ENCODE measurements at regions not wholly inside any gene's neighbourhood (a gene's known extent, or its start where the extent isn't known, plus 50 kb on each side); places are given as distances from the start of the nearest gene placed in this dataset.

GRCh38 chr7:22932896-22933295 lies 81.0 kb downstream of the HYCC1 start:
- Mint-ChIP-seq H3K36me3 (peaks cover 7% of the 10 kb centered on the region), H3K27me3 (ENCODE audit: low read depth) (no peaks in the 10 kb centered on the region), H3K4me3 (no peak overlapping the region), H3K4me1 (peaks cover 18% of the 10 kb centered on the region), H3K9me3 (peaks cover 12% of the 10 kb centered on the region), H3K27ac (no peak overlapping the region)
- TF ChIP-seq ZSCAN18 (CRISPR knock-in tag; IDR thresholded peaks at IDR 0.05), result no peak
- TF ChIP-seq MYBL2 (CRISPR knock-in tag; IDR thresholded peaks at IDR 0.05), result no peak
- no peak for TF ChIP-seq SMAD3 (CRISPR knock-in tag; IDR thresholded peaks at IDR 0.05; ENCODE audit: borderline replicate concordance)
- no peak for TF ChIP-seq NR2C2 (CRISPR knock-in tag; IDR thresholded peaks at IDR 0.05)
- ChIA-PET CTCF (no interaction called here), POLR2A (no interaction called here)
- DNase-seq (ENCODE audit: low spot score) (no peak), ATAC-seq (no peak)

- Mint-ChIP-seq H3K4me3 (no peak overlapping the region), H3K36me3 (peaks cover 7% of the 10 kb centered on the region), H3K9me3 (peaks cover 20% of the 10 kb centered on the region), H3K27me3 (ENCODE audit: low read depth) (no peaks in the 10 kb centered on the region), H3K27ac (no peak overlapping the region), H3K4me1 (peaks cover 4% of the 10 kb centered on the region)
- ChIA-PET POLR2A (no interaction called here), CTCF (no interaction called here)
- ATAC-seq, result no peak
- DNase-seq (ENCODE audit: low spot score), result no peak
- no peak for TF ChIP-seq CTCF (IDR thresholded peaks at IDR 0.05)
- TF ChIP-seq HMGXB4 (CRISPR knock-in tag; IDR thresholded peaks at IDR 0.05), result no peak
- TF ChIP-seq ZNF416 (CRISPR knock-in tag; IDR thresholded peaks at IDR 0.05), result no peak
- TF ChIP-seq ZNF219 (CRISPR knock-in tag; IDR thresholded peaks at IDR 0.05; ENCODE audit: borderline replicate concordance), result no peak
- no peak for TF ChIP-seq CBFB (CRISPR knock-in tag; IDR thresholded peaks at IDR 0.05; ENCODE audit: low read depth)
- no peak for TF ChIP-seq ATF1 (CRISPR knock-in tag; IDR thresholded peaks at IDR 0.05)
- TF ChIP-seq FOXP4 (CRISPR knock-in tag; IDR thresholded peaks at IDR 0.05), result no peak
- TF ChIP-seq, protein P1, sequence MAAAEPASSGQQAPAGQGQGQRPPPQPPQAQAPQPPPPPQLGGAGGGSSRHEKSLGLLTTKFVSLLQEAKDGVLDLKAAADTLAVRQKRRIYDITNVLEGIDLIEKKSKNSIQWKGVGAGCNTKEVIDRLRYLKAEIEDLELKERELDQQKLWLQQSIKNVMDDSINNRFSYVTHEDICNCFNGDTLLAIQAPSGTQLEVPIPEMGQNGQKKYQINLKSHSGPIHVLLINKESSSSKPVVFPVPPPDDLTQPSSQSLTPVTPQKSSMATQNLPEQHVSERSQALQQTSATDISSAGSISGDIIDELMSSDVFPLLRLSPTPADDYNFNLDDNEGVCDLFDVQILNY (CRISPR knock-in tag; IDR thresholded peaks at IDR 0.05), result no peak
- no peak for TF ChIP-seq SMAD4 (CRISPR knock-in tag; IDR thresholded peaks at IDR 0.05)
- TF ChIP-seq ZNF671 (CRISPR knock-in tag; IDR thresholded peaks at IDR 0.05), result no peak
- no peak for TF ChIP-seq TEAD1 (CRISPR knock-in tag; IDR thresholded peaks at IDR 0.05)
- TF ChIP-seq MYBL2 (CRISPR knock-in tag; IDR thresholded peaks at IDR 0.05), result no peak
- TF ChIP-seq ZNF532 (CRISPR knock-in tag; IDR thresholded peaks at IDR 0.05; ENCODE audit: borderline replicate concordance), result no peak
- TF ChIP-seq ZNF138 (CRISPR knock-in tag; conservative IDR thresholded peaks at IDR 0.05), result no peak
- TF ChIP-seq ZNF281 (CRISPR knock-in tag; IDR thresholded peaks at IDR 0.05), result no peak
- no peak for TF ChIP-seq ELF4 (CRISPR knock-in tag; IDR thresholded peaks at IDR 0.05; ENCODE audit: low read depth)
- no peak for TF ChIP-seq HMGA2 (CRISPR knock-in tag; IDR thresholded peaks at IDR 0.05)
These were observed 82.9 kb downstream of the HYCC1 start for GRCh38 chr7:22931011-22931410.
